Body of pancreas (tissue), 4 donors: ENCODE measurements at regions not wholly inside any gene's neighbourhood (a gene's known extent, or its start where the extent isn't known, plus 50 kb on each side); places are given as distances from the start of the nearest gene placed in this dataset.

Experiments
- CTCF ChIP-seq, 7 experiments: fragments of 450-650 bp in 4 of 7; fragments of 200-600 bp in 3 of 7; sonication (generic) in 3 of 7; IDR thresholded peaks; one replicate each; pipeline ENCODE4 v1.5.1; 2016 to 2019; ENCODE audit warnings: antibody characterized with exemption in 7 of 7
- POLR2A ChIP-seq, 3 donors: fragments of 450-650 bp; IDR thresholded peaks; one replicate each; pipeline ENCODE4 v1.6.1; 2016; ENCODE audit warnings: antibody characterized with exemption in 3 of 3, mild to moderate bottlenecking in 2 of 3

- TF ChIP-seq CTCF (IDR thresholded peaks at IDR 0.05) (no peak), POLR2A (IDR thresholded peaks at IDR 0.05) (no peak)
Observed at GRCh38 chr12:94864987-94865386, 138.5 kb downstream of the NDUFA12 start.
